ENCODE measurements at regions not wholly inside any gene's neighbourhood (a gene's known extent, or its start where the extent isn't known, plus 50 kb on each side); places are given as distances from the start of the nearest gene placed in this dataset.

GRCh38 chr9:1202512-1203280, 152.5 kb downstream of the DMRT2 start:
- Histone ChIP-seq H3K4me1 (peaks cover 0 to 8% of the 10 kb centered on the region in 2 donors), H3K36me3 (no peaks in the 10 kb centered on the region), H3K9me3 (no peaks in the 10 kb centered on the region), H3K4me3 (no peak overlapping the region), H3K27ac (no peak overlapping the region), H3K27me3 (no peaks in the 10 kb centered on the region)
- DNase-seq (ENCODE audit: low spot score): no peak
- no peak for TF ChIP-seq CTCF (IDR thresholded peaks at IDR 0.05)

GRCh38 chr9:1207686-1208085, 157.5 kb downstream of the DMRT2 start:
- Histone ChIP-seq H3K27me3 (no peaks in the 10 kb centered on the region), H3K27ac (no peak overlapping the region), H3K4me3 (no peak overlapping the region), H3K9me3 (no peaks in the 10 kb centered on the region), H3K4me1 (no peaks in the 10 kb centered on the region), H3K36me3 (no peaks in the 10 kb centered on the region)
- DNase-seq (ENCODE audit: low spot score): no peak
- no peak for TF ChIP-seq CTCF (IDR thresholded peaks at IDR 0.05)

GRCh38 chr9:1208157-1208556, 158.0 kb downstream of the DMRT2 start:
- H3K9me3 ChIP-seq: no peaks in the 10 kb centered on the region

GRCh38 chr9:1210954-1211353, 160.8 kb downstream of the DMRT2 start:
- TF ChIP-seq CTCF (IDR thresholded peaks at IDR 0.05): no peak
- Histone ChIP-seq H3K27me3 (no peaks in the 10 kb centered on the region), H3K4me3 (no peak overlapping the region), H3K27ac (no peak overlapping the region), H3K4me1 (no peaks in the 10 kb centered on the region), H3K9me3 (no peaks in the 10 kb centered on the region), H3K36me3 (no peaks in the 10 kb centered on the region)
- no peak for DNase-seq (ENCODE audit: low spot score)

More at GRCh38 chr9:1208157-1208556, 158.0 kb downstream of the DMRT2 start:
- TF ChIP-seq CTCF (IDR thresholded peaks at IDR 0.05): no peak
- Histone ChIP-seq H3K27me3 (no peaks in the 10 kb centered on the region), H3K4me3 (no peak overlapping the region), H3K4me1 (no peaks in the 10 kb centered on the region), H3K36me3 (no peaks in the 10 kb centered on the region), H3K27ac (no peak overlapping the region)
- DNase-seq (ENCODE audit: low spot score): no peak

- H3K4me3 ChIP-seq: no peak overlapping the region
- H3K4me1 ChIP-seq: no peaks in the 10 kb centered on the region
- H3K9me3 ChIP-seq: no peaks in the 10 kb centered on the region
- no peaks in the 10 kb centered on the region for H3K27me3 ChIP-seq
- H3K27ac ChIP-seq: no peak overlapping the region
- no peaks in the 10 kb centered on the region for H3K36me3 ChIP-seq
- no peak for DNase-seq (ENCODE audit: low spot score)
- TF ChIP-seq CTCF (IDR thresholded peaks at IDR 0.05): no peak
Measured at GRCh38 chr9:1216532-1216931, 166.4 kb downstream of the DMRT2 start.

- no peaks in the 10 kb centered on the region for H3K36me3 ChIP-seq
- no peak for TF ChIP-seq CTCF (IDR thresholded peaks at IDR 0.05)
- H3K27ac ChIP-seq: no peak overlapping the region
- DNase-seq (ENCODE audit: low spot score): no peak
- no peaks in the 10 kb centered on the region for H3K9me3 ChIP-seq
- no peak overlapping the region for H3K4me3 ChIP-seq
- no peaks in the 10 kb centered on the region for H3K4me1 ChIP-seq
- H3K27me3 ChIP-seq: no peaks in the 10 kb centered on the region
Measured at GRCh38 chr9:1217076-1217475, 166.9 kb downstream of the DMRT2 start.

Data from right atrium auricular region (tissue), 2 donors.